ENCODE measurements at regions not wholly inside any gene's neighbourhood (a gene's known extent, or its start where the extent isn't known, plus 50 kb on each side); places are given as distances from the start of the nearest gene placed in this dataset.
A peak's percentile ranks its signal among the peaks of the same experiment; 100 is the strongest.

DNA sequence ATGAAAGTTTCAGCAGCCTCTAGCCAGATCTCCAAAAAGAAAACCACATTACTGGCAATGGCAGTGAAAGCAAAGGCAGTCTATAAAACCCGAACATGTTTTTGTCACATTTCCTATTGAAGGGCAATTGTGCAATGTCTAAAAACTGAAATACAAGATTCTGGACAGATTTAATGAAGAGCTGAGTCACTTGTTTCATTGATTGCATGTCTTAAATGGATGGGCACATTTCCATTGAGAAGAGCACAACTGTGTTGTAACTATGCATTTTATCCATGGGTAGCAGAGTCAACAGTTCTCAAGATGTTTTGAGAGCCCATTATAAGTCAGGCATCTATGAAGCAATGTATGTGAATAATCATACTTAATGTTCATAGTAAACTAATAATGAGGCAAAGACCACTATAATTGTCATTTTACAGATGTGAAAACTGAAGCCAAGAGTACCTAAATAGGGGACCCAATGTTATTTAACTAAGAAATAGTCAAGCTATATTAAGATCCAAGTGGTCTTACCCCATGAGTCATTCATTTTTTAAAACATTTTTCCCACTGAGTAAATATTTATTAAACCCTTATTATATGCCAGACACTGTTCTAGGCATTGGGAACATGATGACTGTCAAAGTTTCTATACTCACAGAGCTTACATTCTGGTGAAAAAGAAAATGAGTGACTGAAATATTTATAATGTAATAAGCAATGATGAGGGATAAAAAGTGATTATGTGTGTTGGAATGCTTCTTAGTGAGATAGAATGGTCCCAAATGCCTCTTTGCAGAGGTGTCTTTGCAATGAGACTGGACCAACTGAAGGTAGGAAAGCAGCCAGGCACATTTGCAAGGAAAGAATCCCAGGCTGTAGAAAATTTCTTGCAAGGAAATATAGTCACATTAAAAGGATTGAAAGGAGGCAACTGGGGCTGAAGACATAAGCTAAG lies 818.9 kb upstream of the ACVR2A start:
- H3K27ac ChIP-seq = no peak overlapping the region
- no peak overlapping the region for H3K9ac ChIP-seq
- peaks cover 20 to 40% (median 30%) of the 10 kb centered on the region in 11 experiments for H3K9me3 ChIP-seq (replicated peaks in 1 of 11)
- H3K4me3 ChIP-seq = no peak overlapping the region
- peak overlapping the region in 1 of 11 experiments; percentile 7; a peak in 4 of 22 replicates for H3K4me2 ChIP-seq
- no peaks in the 10 kb centered on the region for H4K20me1 ChIP-seq
- H3K4me1 ChIP-seq = peaks cover 0 to 11% (median 0%) of the 10 kb centered on the region in 10 experiments; a peak in 2 of 20 replicates
- H3K36me3 ChIP-seq = no peaks in the 10 kb centered on the region
- no peaks in the 10 kb centered on the region for H3K27me3 ChIP-seq
- no peak for TF ChIP-seq Cebpa-rat (IDR thresholded peaks at IDR 0.05)

DNA sequence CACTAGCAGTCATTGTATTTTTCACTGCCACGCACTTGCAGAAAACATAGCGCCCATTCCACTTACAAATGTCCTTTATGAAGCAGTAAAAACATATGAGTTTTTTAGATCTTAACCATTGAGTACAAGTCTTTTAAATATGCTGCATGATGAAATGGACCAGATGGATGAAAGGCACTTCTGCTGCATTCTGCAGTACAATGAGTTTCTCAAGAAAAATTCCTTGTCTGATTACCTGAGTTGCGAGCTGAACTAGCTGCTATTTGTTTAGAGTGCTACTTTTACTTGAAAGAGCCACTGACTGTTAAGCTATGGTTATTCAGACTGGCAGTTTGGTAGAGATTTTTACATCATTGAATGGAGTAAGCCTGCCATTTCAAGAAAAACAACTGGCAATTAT lies 825.5 kb upstream of the ACVR2A start:
- H3K4me3 ChIP-seq = no peak overlapping the region
- no peaks in the 10 kb centered on the region for H4K20me1 ChIP-seq
- no peak overlapping the region for H3K4me2 ChIP-seq
- no peaks in the 10 kb centered on the region for H3K36me3 ChIP-seq
- H3K9ac ChIP-seq = no peak overlapping the region
- H3K27me3 ChIP-seq = no peaks in the 10 kb centered on the region
- no peak for TF ChIP-seq Cebpa-rat (IDR thresholded peaks at IDR 0.05)
- H3K9me3 ChIP-seq (replicated peaks in 1 of 11) = peaks cover 20 to 28% (median 24%) of the 10 kb centered on the region in 11 experiments
- H3K4me1 ChIP-seq = peaks cover 0 to 3% (median under 1%) of the 10 kb centered on the region in 10 experiments; a peak in 4 of 20 replicates
- H3K27ac ChIP-seq = no peak overlapping the region

DNA sequence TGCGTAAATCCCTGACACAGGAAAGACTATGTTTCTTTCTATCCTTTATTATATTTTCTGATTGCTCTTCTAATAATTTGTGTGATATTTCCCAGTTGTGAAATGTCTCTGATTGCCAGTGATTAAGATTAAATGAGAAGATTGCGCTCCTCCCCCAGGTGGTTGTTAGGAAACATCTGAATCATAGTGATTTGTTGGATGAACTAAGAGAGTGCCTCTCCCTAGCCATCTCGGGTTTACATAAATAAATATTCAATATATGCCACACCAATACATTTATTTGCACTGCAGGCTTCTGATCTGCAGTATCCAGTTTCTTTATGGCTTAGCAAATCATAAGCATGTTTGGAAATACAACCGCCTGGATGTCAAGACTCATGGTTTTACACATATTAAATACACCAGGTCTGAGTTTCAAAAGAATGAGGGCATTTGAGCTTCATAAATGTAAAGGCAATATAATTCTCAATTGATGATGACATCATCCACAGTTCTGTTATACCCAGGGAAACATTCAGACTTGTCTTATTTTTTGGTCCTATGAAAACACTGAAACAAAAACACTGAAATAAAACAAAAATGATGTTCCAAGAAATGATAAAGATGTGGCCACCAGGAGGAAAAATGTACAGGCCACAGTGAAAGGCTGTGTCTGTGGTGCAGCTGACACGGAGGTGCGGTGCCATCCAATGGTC lies 826.7 kb upstream of the ACVR2A start:
- TF ChIP-seq Cebpa-rat (IDR thresholded peaks at IDR 0.05) = no peak
- H4K20me1 ChIP-seq = no peaks in the 10 kb centered on the region
- H3K4me1 ChIP-seq = peaks cover 0 to 11% (median 2%) of the 10 kb centered on the region in 10 experiments; a peak in 7 of 20 replicates

GRCh38 chr2:147016181-147016580 lies 828.6 kb upstream of the ACVR2A start:
- no peak overlapping the region for H3K9ac ChIP-seq
- H4K20me1 ChIP-seq = no peaks in the 10 kb centered on the region
- no peak for TF ChIP-seq Cebpa-rat (IDR thresholded peaks at IDR 0.05)
- no peaks in the 10 kb centered on the region for H3K27me3 ChIP-seq
- peaks cover 0 to 11% (median 2%) of the 10 kb centered on the region in 10 experiments; a peak in 7 of 20 replicates for H3K4me1 ChIP-seq
- no peak overlapping the region for H3K27ac ChIP-seq
- no peak overlapping the region for H3K4me2 ChIP-seq
- no peaks in the 10 kb centered on the region for H3K36me3 ChIP-seq
- no peak overlapping the region for H3K4me3 ChIP-seq
- H3K9me3 ChIP-seq (replicated peaks in 1 of 11) = no peaks in the 10 kb centered on the region

More for the DNA sequence above, 826.7 kb upstream of the ACVR2A start:
- Histone ChIP-seq H3K4me2 (no peak overlapping the region), H3K4me3 (no peak overlapping the region), H3K9me3 (replicated peaks in 1 of 11) (peaks cover 10 to 16% (median 13%) of the 10 kb centered on the region in 11 experiments), H3K9ac (no peak overlapping the region), H3K27ac (no peak overlapping the region), H3K27me3 (no peaks in the 10 kb centered on the region), H3K36me3 (no peaks in the 10 kb centered on the region)

DNA sequence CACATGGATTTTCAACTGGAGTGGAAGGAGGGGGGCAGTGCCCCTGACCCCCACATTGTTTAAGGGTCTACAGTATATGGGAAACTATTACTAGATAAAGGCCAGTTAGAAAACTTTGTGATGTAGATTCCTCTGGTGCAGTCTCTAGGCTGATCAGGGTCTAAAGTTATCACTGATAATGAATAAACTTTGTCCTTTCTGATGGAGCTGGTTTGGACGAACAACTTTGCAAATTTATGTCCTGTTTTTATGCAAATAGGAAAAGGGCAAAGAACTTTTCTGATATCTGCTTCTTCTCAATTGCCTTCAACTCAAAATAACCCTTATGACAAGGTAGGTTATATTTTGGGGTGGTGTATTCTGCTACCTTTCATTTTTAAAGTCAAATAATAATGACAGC lies 829.2 kb upstream of the ACVR2A start:
- H3K4me1 ChIP-seq = peaks cover 0 to 11% (median 2%) of the 10 kb centered on the region in 10 experiments; a peak in 7 of 20 replicates
- no peak overlapping the region for H3K9ac ChIP-seq
- no peak overlapping the region for H3K4me2 ChIP-seq
- H3K27ac ChIP-seq = no peak overlapping the region
- H4K20me1 ChIP-seq = no peaks in the 10 kb centered on the region
- H3K36me3 ChIP-seq = no peaks in the 10 kb centered on the region
- no peaks in the 10 kb centered on the region for H3K9me3 ChIP-seq (replicated peaks in 1 of 11)
- no peak overlapping the region for H3K4me3 ChIP-seq
- H3K27me3 ChIP-seq = no peaks in the 10 kb centered on the region
- TF ChIP-seq Cebpa-rat (IDR thresholded peaks at IDR 0.05) = no peak

GRCh38 chr2:147013696-147014392 lies 831.0 kb upstream of the ACVR2A start:
- Histone ChIP-seq H3K9ac (no peak overlapping the region), H3K4me3 (no peak overlapping the region), H3K9me3 (replicated peaks in 1 of 11) (no peaks in the 10 kb centered on the region), H3K4me1 (peaks cover 0 to 11% (median 2%) of the 10 kb centered on the region in 10 experiments; a peak in 7 of 20 replicates), H4K20me1 (no peaks in the 10 kb centered on the region), H3K36me3 (no peaks in the 10 kb centered on the region), H3K27me3 (no peaks in the 10 kb centered on the region), H3K4me2 (peak overlapping the region in 6 of 11 experiments; percentile 19 to 45 (median 32); a peak in 7 of 22 replicates), H3K27ac (no peak overlapping the region)
- TF ChIP-seq Cebpa-rat (IDR thresholded peaks at IDR 0.05) = no peak

- Histone ChIP-seq H3K27me3 (no peaks in the 10 kb centered on the region), H3K4me1 (no peaks in the 10 kb centered on the region), H3K4me3 (no peak overlapping the region), H3K27ac (no peak overlapping the region), H3K36me3 (no peaks in the 10 kb centered on the region), H3K9me3 (replicated peaks in 1 of 11) (no peaks in the 10 kb centered on the region), H4K20me1 (no peaks in the 10 kb centered on the region), H3K9ac (no peak overlapping the region), H3K4me2 (no peak overlapping the region)
- no peak for TF ChIP-seq Cebpa-rat (IDR thresholded peaks at IDR 0.05)
Observed at GRCh38 chr2:147008481-147008880, 836.3 kb upstream of the ACVR2A start.

DNA sequence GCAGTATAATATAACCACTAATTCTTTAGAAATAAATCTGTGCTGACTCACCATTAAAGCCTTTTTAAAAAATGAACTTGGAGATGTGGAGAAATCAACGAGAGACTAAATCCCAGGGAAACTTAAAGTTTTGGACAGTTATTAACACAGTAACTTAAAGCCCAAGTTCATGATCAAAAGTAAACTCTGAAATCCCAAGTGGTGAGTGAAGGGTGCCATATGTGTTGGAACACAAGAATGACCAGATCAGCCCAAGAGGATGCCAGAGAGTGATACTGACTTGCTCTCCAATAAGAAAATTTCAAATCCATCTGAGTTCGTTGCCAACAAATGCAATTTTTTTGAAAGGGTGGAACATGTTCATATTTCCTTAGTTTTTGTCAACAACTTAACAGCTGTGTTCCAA lies 838.1 kb upstream of the ACVR2A start:
- H3K4me3 ChIP-seq = no peak overlapping the region
- no peaks in the 10 kb centered on the region for H3K9me3 ChIP-seq (replicated peaks in 1 of 11)
- H3K4me1 ChIP-seq = no peaks in the 10 kb centered on the region
- no peak overlapping the region for H3K4me2 ChIP-seq
- no peak for TF ChIP-seq Cebpa-rat (IDR thresholded peaks at IDR 0.05)
- H3K9ac ChIP-seq = no peak overlapping the region
- no peak overlapping the region for H3K27ac ChIP-seq
- no peaks in the 10 kb centered on the region for H4K20me1 ChIP-seq
- no peaks in the 10 kb centered on the region for H3K36me3 ChIP-seq
- H3K27me3 ChIP-seq = no peaks in the 10 kb centered on the region

- no peak overlapping the region for H3K4me3 ChIP-seq
- H3K9ac ChIP-seq = no peak overlapping the region
- H4K20me1 ChIP-seq = no peaks in the 10 kb centered on the region
- no peaks in the 10 kb centered on the region for H3K4me1 ChIP-seq
- no peaks in the 10 kb centered on the region for H3K36me3 ChIP-seq
- no peak for TF ChIP-seq Cebpa-rat (IDR thresholded peaks at IDR 0.05)
- H3K4me2 ChIP-seq = no peak overlapping the region
- no peaks in the 10 kb centered on the region for H3K9me3 ChIP-seq (replicated peaks in 1 of 11)
- no peak overlapping the region for H3K27ac ChIP-seq
- H3K27me3 ChIP-seq = no peaks in the 10 kb centered on the region
Observed at GRCh38 chr2:147003081-147003480, 841.7 kb upstream of the ACVR2A start.
